ENCODE measurements at regions not wholly inside any gene's neighbourhood (a gene's known extent, or its start where the extent isn't known, plus 50 kb on each side); places are given as distances from the start of the nearest gene placed in this dataset.

- BruUV-seq (replicated peaks), result no TSS peak
- ATAC-seq (no peak), FAIRE-seq (no peak), DNase-seq (ENCODE audit: extremely low read depth in 1 of 4, low spot score in 3 of 4) (peak in 1 of 4 experiments; percentile 17)
- no peak for TF ChIP-seq ERF (CRISPR knock-in tag; IDR thresholded peaks at IDR 0.05)
- TF ChIP-seq MAFF (IDR thresholded peaks at IDR 0.05; ENCODE audit: low read length), result peak; percentile 98
- no peak for TF ChIP-seq CHAMP1 (IDR thresholded peaks at IDR 0.05)
- no peak for TF ChIP-seq GTF2E2 (tag; IDR thresholded peaks at IDR 0.05)
- TF ChIP-seq SETDB1 (IDR thresholded peaks at IDR 0.05; ENCODE audit: low read length), result no peak
- peak; percentile 75; the same call in 1 of the 2 replicates for TF ChIP-seq BACH1 (tag; IDR thresholded peaks at IDR 0.05)
- TF ChIP-seq THRA (IDR thresholded peaks at IDR 0.05), result no peak
- TF ChIP-seq GABPA (tag; conservative IDR thresholded peaks at IDR 0.05; ENCODE audit: low read depth), result no peak
- TF ChIP-seq MAFK (IDR thresholded peaks at IDR 0.05; ENCODE audit: low read length), result peak; percentile 98
- TF ChIP-seq NFE2L1 (tag; IDR thresholded peaks at IDR 0.05; ENCODE audit: borderline replicate concordance, low read depth), result peak; percentile 72; the same call in 1 of the 2 replicates
- peak; percentile 95 for TF ChIP-seq MAFG (tag; conservative IDR thresholded peaks at IDR 0.05)
- TF ChIP-seq OTX1 (CRISPR knock-in tag; IDR thresholded peaks at IDR 0.05), result no peak
- TF ChIP-seq ZNF316 (IDR thresholded peaks at IDR 0.05), result peak; percentile 96
- no peak for TF ChIP-seq ETV1 (tag; conservative IDR thresholded peaks at IDR 0.05; ENCODE audit: low read depth)
- TF ChIP-seq C11orf30 (IDR thresholded peaks at IDR 0.05; ENCODE audit: low read depth), result peak; percentile 94
- no peak for TF ChIP-seq BRF1 (IDR thresholded peaks at IDR 0.05; ENCODE audit: borderline replicate concordance, extremely low read depth, insufficient read length)
- TF ChIP-seq NFE2 (IDR thresholded peaks at IDR 0.05; ENCODE audit: low read depth), result peak; percentile 88
- peak overlapping the region; percentile 57 for H2AFZ ChIP-seq (ENCODE audit: low read depth, low read length)
- H3K79me2 ChIP-seq (ENCODE audit: control insufficient read depth, insufficient read depth, low read length), result no peaks in the 10 kb centered on the region
- H3K4me2 ChIP-seq (ENCODE audit: insufficient read depth, low read length), result no peak overlapping the region
- no peaks in the 10 kb centered on the region for H3K36me3 ChIP-seq (ENCODE audit: control insufficient read depth, insufficient read depth, low read length)
- 29% methylated on average over 1 of the region's 1 CpG for WGBS (ENCODE audit: insufficient coverage, low coverage, missing lambda C conversion rate)
- no peaks in the 10 kb centered on the region for H4K20me1 ChIP-seq (replicated peaks; ENCODE audit: control insufficient read depth, insufficient read depth, low read length)
- no peak overlapping the region for H3K9ac ChIP-seq (ENCODE audit: insufficient read depth in 1 of 2, low read depth in 2 of 2, low read length in 2 of 2)
- H3K4me1 ChIP-seq (replicated peaks in 1 of 2; ENCODE audit: control insufficient read depth in 2 of 2, insufficient read depth in 2 of 2, low read length in 2 of 2), result peaks cover 0 to 3% of the 10 kb centered on the region in 2 experiments; a peak in 1 of 5 replicates
- no peaks in the 10 kb centered on the region for H3K9me3 ChIP-seq (replicated peaks; ENCODE audit: control insufficient read depth, insufficient read depth, low read depth, low read length)
- H3K9me1 ChIP-seq (ENCODE audit: control insufficient read depth, insufficient read depth, low read length), result no peaks in the 10 kb centered on the region
- in situ Hi-C loops (cut with MboI), result no loop called here
- ChIA-PET POLR2A (no interaction called here), CTCF (ENCODE audit: low intra/inter-chr PET ratio) (no interaction called here)
- no peaks in the 10 kb centered on the region for H3K27me3 ChIP-seq (ENCODE audit: control insufficient read depth in 2 of 2, insufficient read depth in 2 of 2, low read length in 2 of 2)
- no peak overlapping the region for H3K4me3 ChIP-seq
- intact Hi-C loops (cut with micrococcal nuclease), result loop anchor here (5.0 kb wide), 2 partner anchors 37 to 68 kb away; no protein-coding TSS in a partner anchor
- H3K27ac ChIP-seq (ENCODE audit: extremely low read depth, low read depth, low read length), result no peak overlapping the region
Measured at GRCh38 chr12:60205500-60205899, 609.7 kb downstream of the SLC16A7 start.

All from K562 (cell line).